ENCODE measurements at regions not wholly inside any gene's neighbourhood (a gene's known extent, or its start where the extent isn't known, plus 50 kb on each side); places are given as distances from the start of the nearest gene placed in this dataset.

GRCh38 chr2:205902041-205902899, 183.7 kb downstream of the INO80D start:
- TF ChIP-seq CTCF (tag by site-specific recombination; IDR thresholded peaks at IDR 0.05) (no peak), SETDB1 (IDR thresholded peaks at IDR 0.05; ENCODE audit: insufficient read length, low read length) (no peak), ZNF560 (tag by site-specific recombination; IDR thresholded peaks at IDR 0.05; ENCODE audit: borderline replicate concordance) (no peak), ZNF704 (tag by site-specific recombination; IDR thresholded peaks at IDR 0.05) (no peak), TCF7L2 (IDR thresholded peaks at IDR 0.05; ENCODE audit: borderline replicate concordance, low read depth, low read length) (no peak), ZNF114 (tag by site-specific recombination; IDR thresholded peaks at IDR 0.05) (no peak), OSR2 (tag by site-specific recombination; IDR thresholded peaks at IDR 0.05) (0 out of 2 replicates have a peak, but pooled peaks have one; percentile 10), KLF10 (tag by site-specific recombination; IDR thresholded peaks at IDR 0.05) (no peak), ZNF223 (tag by site-specific recombination; IDR thresholded peaks at IDR 0.05) (no peak), ZNF121 (tag by site-specific recombination; IDR thresholded peaks at IDR 0.05) (no peak)
